AML-193 (cell line): ENCODE measurements at regions not wholly inside any gene's neighbourhood (a gene's known extent, or its start where the extent isn't known, plus 50 kb on each side); places are given as distances from the start of the nearest gene placed in this dataset.
"Not testable (repeated sequence)": the region's sequence is repeated elsewhere in the genome, so short reads cannot be mapped to it uniquely, and the experiment has no call there.

ENCODE experiments used
- DNase-seq, 2 experiments: peaks; one replicate each; lab custom pipeline; 2025; lab: John Stamatoyannopoulos, UW

GRCh38 chrX:99988532-99988931 is 421.5 kb downstream of the PCDH19 start:
- not testable (repeated sequence) for DNase-seq

- DNase-seq = no peak
Measured at GRCh38 chrX:99973572-99974226, 436.4 kb downstream of the PCDH19 start.

- no peak for DNase-seq
Measured at GRCh38 chrX:99939883-99940232, 470.2 kb downstream of the PCDH19 start.

GRCh38 chrX:99939206-99939882 is 470.7 kb downstream of the PCDH19 start:
- not testable (repeated sequence) for DNase-seq

- no peak for DNase-seq
Measured at GRCh38 chrX:99938464-99938863, 471.6 kb downstream of the PCDH19 start.

- no peak for DNase-seq
Measured at GRCh38 chrX:99933865-99934264, 476.2 kb downstream of the PCDH19 start.

- DNase-seq = no peak
Measured at GRCh38 chrX:99914635-99915034, 495.4 kb downstream of the PCDH19 start.

GRCh38 chrX:99913611-99914010 is 496.5 kb downstream of the PCDH19 start:
- no peak for DNase-seq

GRCh38 chrX:99909946-99910345 is 500.1 kb downstream of the PCDH19 start:
- DNase-seq = no peak

GRCh38 chrX:99901091-99901490 is 509.0 kb downstream of the PCDH19 start:
- no peak for DNase-seq

- no peak for DNase-seq
Measured at GRCh38 chrX:99887918-99888317, 522.2 kb downstream of the PCDH19 start.

GRCh38 chrX:99857455-99857854 is 552.6 kb downstream of the PCDH19 start:
- DNase-seq = no peak

- DNase-seq = no peak
Measured at GRCh38 chrX:99833821-99834220, 576.3 kb downstream of the PCDH19 start.

GRCh38 chrX:99820197-99820596 is 589.9 kb downstream of the PCDH19 start:
- DNase-seq = no peak

- DNase-seq = no peak
Measured at GRCh38 chrX:99800016-99800415, 610.1 kb downstream of the PCDH19 start.

GRCh38 chrX:99798936-99799335 is 611.1 kb downstream of the PCDH19 start:
- DNase-seq = no peak

GRCh38 chrX:99795495-99795894 is 614.6 kb downstream of the PCDH19 start:
- peak in 1 of 2 experiments; percentile 0 for DNase-seq

GRCh38 chrX:99782516-99783040 is 627.5 kb downstream of the PCDH19 start:
- no peak for DNase-seq

- DNase-seq = no peak
Measured at GRCh38 chrX:99777912-99778311, 632.2 kb downstream of the PCDH19 start.

GRCh38 chrX:99761731-99762130 is 648.3 kb downstream of the PCDH19 start:
- DNase-seq = no peak

GRCh38 chrX:99752776-99753175 is 657.3 kb downstream of the PCDH19 start:
- DNase-seq = no peak

- DNase-seq = no peak
Measured at GRCh38 chrX:99750721-99751120, 659.4 kb downstream of the PCDH19 start.

GRCh38 chrX:99722094-99722493 is 688.0 kb downstream of the PCDH19 start:
- no peak for DNase-seq

- DNase-seq = no peak
Measured at GRCh38 chrX:99719140-99719539, 690.9 kb downstream of the PCDH19 start.
